ENCODE measurements at regions not wholly inside any gene's neighbourhood (a gene's known extent, or its start where the extent isn't known, plus 50 kb on each side); places are given as distances from the start of the nearest gene placed in this dataset.

DNA sequence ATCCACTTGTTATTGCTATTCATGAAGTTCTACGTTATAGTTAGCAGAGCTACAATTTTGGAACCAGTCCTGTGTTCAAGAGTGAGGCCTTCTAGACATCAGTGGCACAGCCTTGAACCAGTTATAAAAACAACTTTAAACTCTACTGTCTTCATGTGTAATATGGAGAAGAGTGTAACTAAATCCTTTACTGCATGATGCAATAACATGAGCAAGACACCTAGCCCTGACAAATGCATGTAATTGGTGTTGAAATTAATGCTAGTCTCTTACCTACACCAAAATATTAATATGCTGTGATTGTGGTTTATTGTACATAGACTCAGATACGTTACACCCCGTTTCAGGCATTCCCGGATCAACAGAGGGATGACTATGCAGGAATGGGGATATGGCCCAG is 654.6 kb downstream of the IRX1 start:
- TF ChIP-seq, protein P1, sequence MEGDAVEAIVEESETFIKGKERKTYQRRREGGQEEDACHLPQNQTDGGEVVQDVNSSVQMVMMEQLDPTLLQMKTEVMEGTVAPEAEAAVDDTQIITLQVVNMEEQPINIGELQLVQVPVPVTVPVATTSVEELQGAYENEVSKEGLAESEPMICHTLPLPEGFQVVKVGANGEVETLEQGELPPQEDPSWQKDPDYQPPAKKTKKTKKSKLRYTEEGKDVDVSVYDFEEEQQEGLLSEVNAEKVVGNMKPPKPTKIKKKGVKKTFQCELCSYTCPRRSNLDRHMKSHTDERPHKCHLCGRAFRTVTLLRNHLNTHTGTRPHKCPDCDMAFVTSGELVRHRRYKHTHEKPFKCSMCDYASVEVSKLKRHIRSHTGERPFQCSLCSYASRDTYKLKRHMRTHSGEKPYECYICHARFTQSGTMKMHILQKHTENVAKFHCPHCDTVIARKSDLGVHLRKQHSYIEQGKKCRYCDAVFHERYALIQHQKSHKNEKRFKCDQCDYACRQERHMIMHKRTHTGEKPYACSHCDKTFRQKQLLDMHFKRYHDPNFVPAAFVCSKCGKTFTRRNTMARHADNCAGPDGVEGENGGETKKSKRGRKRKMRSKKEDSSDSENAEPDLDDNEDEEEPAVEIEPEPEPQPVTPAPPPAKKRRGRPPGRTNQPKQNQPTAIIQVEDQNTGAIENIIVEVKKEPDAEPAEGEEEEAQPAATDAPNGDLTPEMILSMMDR (IDR thresholded peaks at IDR 0.05), result no peak
- TF ChIP-seq POLR2A (IDR thresholded peaks at IDR 0.05), result no peak

Measured in esophagus squamous epithelium (tissue), 4 donors.